ENCODE measurements at regions not wholly inside any gene's neighbourhood (a gene's known extent, or its start where the extent isn't known, plus 50 kb on each side); places are given as distances from the start of the nearest gene placed in this dataset.

GRCh38 chr5:143740956-143741355 is 71.0 kb upstream of the HMHB1 start:
- TF ChIP-seq CTCF (IDR thresholded peaks at IDR 0.05), result no peak
- ATAC-seq (ENCODE audit: low FRiP score), result no peak
- no peak for DNase-seq (ENCODE audit: low spot score)

GRCh38 chr5:143739746-143740145 is 72.2 kb upstream of the HMHB1 start:
- ATAC-seq (ENCODE audit: low FRiP score), result no peak
- TF ChIP-seq CTCF (IDR thresholded peaks at IDR 0.05), result no peak
- DNase-seq (ENCODE audit: low spot score), result no peak

GRCh38 chr5:143738417-143739401 is 73.3 kb upstream of the HMHB1 start:
- no peak for ATAC-seq (ENCODE audit: low FRiP score)
- DNase-seq (ENCODE audit: low spot score), result no peak
- no peak for TF ChIP-seq CTCF (IDR thresholded peaks at IDR 0.05)

- no peak for TF ChIP-seq CTCF (IDR thresholded peaks at IDR 0.05)
- ATAC-seq (ENCODE audit: low FRiP score) (no peak), DNase-seq (ENCODE audit: low spot score) (no peak)
Measured at GRCh38 chr5:143737062-143737461, 74.9 kb upstream of the HMHB1 start.

GRCh38 chr5:143734456-143734780 is 77.5 kb upstream of the HMHB1 start:
- no peak for ATAC-seq (ENCODE audit: low FRiP score)

GRCh38 chr5:143733665-143734455 is 78.1 kb upstream of the HMHB1 start:
- TF ChIP-seq CTCF (IDR thresholded peaks at IDR 0.05), result no peak
- ATAC-seq (ENCODE audit: low FRiP score), result no peak
- no peak for DNase-seq (ENCODE audit: low spot score)

More at GRCh38 chr5:143734456-143734780, 77.5 kb upstream of the HMHB1 start:
- no peak for TF ChIP-seq CTCF (IDR thresholded peaks at IDR 0.05)
- no peak for DNase-seq (ENCODE audit: low spot score)
